Gastroesophageal sphincter (tissue), 4 donors: ENCODE measurements at regions not wholly inside any gene's neighbourhood (a gene's known extent, or its start where the extent isn't known, plus 50 kb on each side); places are given as distances from the start of the nearest gene placed in this dataset.
A peak's percentile ranks its signal among the peaks of the same experiment; 100 is the strongest.

Experiments
- ATAC-seq: fragments of 150-250 bp; one replicate; pipeline ENCODE4 v1.9.1; 2016; ENCODE audit warnings: mild to moderate bottlenecking, moderate library complexity
- H3K27ac ChIP-seq, 4 donors: fragments of 200-600 bp; sonication (generic) in 3 of 4; 1 replicate in 3 of 4; 2 replicates in 1 of 4; pipeline ENCODE4 v1.5.1; 2016 to 2019
- H3K27me3 ChIP-seq: fragments of 200-600 bp; sonication (generic); one replicate; pipeline ENCODE4 v1.5.1; 2019
- H3K36me3 ChIP-seq, 2 donors: fragments of 200-600 bp; sonication (generic); one replicate each; pipeline ENCODE4 v1.5.1; 2019; ENCODE audit warnings: control low read depth in 1 of 2
- H3K4me1 ChIP-seq, 3 donors: fragments of 200-600 bp; sonication (generic); 1 replicate in 2 of 3; 2 replicates in 1 of 3; pipeline ENCODE4 v1.5.1; 2016 to 2019; ENCODE audit warnings: control low read depth in 2 of 3
- H3K4me3 ChIP-seq, 2 donors: fragments of 200-600 bp; sonication (generic); one replicate each; pipeline ENCODE4 v1.5.1; 2019; ENCODE audit warnings: mild to moderate bottlenecking in 1 of 2, moderate library complexity in 1 of 2
- H3K9me3 ChIP-seq, 3 donors: fragments of 200-600 bp; sonication (generic); one replicate each; pipeline ENCODE4 v1.5.1; 2017 to 2019; ENCODE audit warnings: control low read depth in 2 of 3
- CTCF ChIP-seq, 4 experiments: fragments of 200-600 bp in 2 of 4; fragments of 450-650 bp in 2 of 4; sonication (generic) in 1 of 4; IDR thresholded peaks; one replicate each; pipeline ENCODE4 v1.5.1; 2017 to 2019; ENCODE audit warnings: antibody characterized with exemption in 4 of 4, mild to moderate bottlenecking in 2 of 4, moderate library complexity in 2 of 4
- EP300 ChIP-seq: sonication (generic); formaldehyde crosslinking; IDR thresholded peaks from one replicate; pipeline ENCODE4 v1.6.1; 2017; ENCODE audit warnings: antibody characterized with exemption, mild to moderate bottlenecking
- POLR2A ChIP-seq, 2 donors: fragments of 450-650 bp; IDR thresholded peaks; one replicate each; pipeline ENCODE4 v1.6.1; 2017; ENCODE audit warnings: antibody characterized with exemption in 2 of 2, mild to moderate bottlenecking in 2 of 2, moderate library complexity in 1 of 2
- POLR2AphosphoS5 ChIP-seq: sonication (generic); formaldehyde crosslinking; IDR thresholded peaks from one replicate; pipeline ENCODE4 v1.6.1; 2017; ENCODE audit warnings: antibody characterized with exemption
- WGBS, 2 donors: methylation state at CpG; one replicate each; pipeline ENCODE4 v1.1.5; 2018; ENCODE audit warnings: low coverage in 1 of 2; 5-methylcytosine and 5-hydroxymethylcytosine counted together

GRCh38 chr12:39161465-39162085 is 256.2 kb upstream of the CPNE8 start:
- Histone ChIP-seq H3K4me1 (no peaks in the 10 kb centered on the region), H3K4me3 (no peak overlapping the region), H3K36me3 (no peaks in the 10 kb centered on the region), H3K27me3 (no peaks in the 10 kb centered on the region), H3K9me3 (no peaks in the 10 kb centered on the region), H3K27ac (no peak overlapping the region)
- ATAC-seq: no peak
- TF ChIP-seq POLR2AphosphoS5 (no peak), EP300 (no peak), CTCF (IDR thresholded peaks at IDR 0.05) (no peak), POLR2A (IDR thresholded peaks at IDR 0.05) (no peak)
- 66 to 67% methylated on average over 4 of the region's 4 CpGs for WGBS, 2 donors

- no peak overlapping the region for H3K27ac ChIP-seq
- ATAC-seq: no peak
Measured at GRCh38 chr12:39157696-39158342, 252.4 kb upstream of the CPNE8 start.

GRCh38 chr12:39145175-39145999 is 240.0 kb upstream of the CPNE8 start:
- Histone ChIP-seq H3K4me1 (peaks cover 0 to 18% (median 6%) of the 10 kb centered on the region in 3 donors), H3K27ac (peak overlapping the region in 1 of 4 donors; percentile 55), H3K9me3 (peaks cover 0 to 8% (median 0%) of the 10 kb centered on the region in 3 donors), H3K27me3 (peaks cover 23% of the 10 kb centered on the region), H3K36me3 (no peaks in the 10 kb centered on the region), H3K4me3 (peak overlapping the region; percentile 64 to 72)
- 9 to 11% methylated on average over 12 to 27 of the region's 70 CpGs for WGBS, 2 donors
- TF ChIP-seq CTCF (IDR thresholded peaks at IDR 0.05) (peak; percentile 59 to 93 (median 78)), EP300 (no peak)
- ATAC-seq: peak; percentile 88

More at GRCh38 chr12:39157696-39158342, 252.4 kb upstream of the CPNE8 start:
- Histone ChIP-seq H3K36me3 (no peaks in the 10 kb centered on the region), H3K27me3 (no peaks in the 10 kb centered on the region), H3K9me3 (peaks cover 0 to 4% (median 0%) of the 10 kb centered on the region in 3 donors), H3K4me1 (no peaks in the 10 kb centered on the region), H3K4me3 (no peak overlapping the region)
- no peak for TF ChIP-seq CTCF (IDR thresholded peaks at IDR 0.05)
- no peak for TF ChIP-seq POLR2A (IDR thresholded peaks at IDR 0.05)
- TF ChIP-seq POLR2AphosphoS5: no peak
- TF ChIP-seq EP300: no peak
- 42 to 46% methylated on average over 3 to 5 of the region's 5 CpGs for WGBS, 2 donors

- no peaks in the 10 kb centered on the region for H3K36me3 ChIP-seq
- TF ChIP-seq EP300: no peak
- no peak for TF ChIP-seq POLR2A (IDR thresholded peaks at IDR 0.05)
- TF ChIP-seq CTCF (IDR thresholded peaks at IDR 0.05): no peak
- TF ChIP-seq POLR2AphosphoS5: no peak
- peaks cover 0 to 18% (median 6%) of the 10 kb centered on the region in 3 donors for H3K4me1 ChIP-seq
- peak overlapping the region; percentile 64 to 72 for H3K4me3 ChIP-seq
- 42% methylated on average over 13 of the region's 41 CpGs; no CpG with 5 or more reads in 1 of the 2 donors for WGBS, 2 donors
- peak overlapping the region in 1 of 4 donors; percentile 55 for H3K27ac ChIP-seq
- H3K27me3 ChIP-seq: peaks cover 23% of the 10 kb centered on the region
- peak; percentile 44 for ATAC-seq
- H3K9me3 ChIP-seq: peaks cover 0 to under 1% (median 0%) of the 10 kb centered on the region in 3 donors
Measured at GRCh38 chr12:39144613-39145061, 239.2 kb upstream of the CPNE8 start.
